ENCODE measurements at regions not wholly inside any gene's neighbourhood (a gene's known extent, or its start where the extent isn't known, plus 50 kb on each side); places are given as distances from the start of the nearest gene placed in this dataset.

DNA sequence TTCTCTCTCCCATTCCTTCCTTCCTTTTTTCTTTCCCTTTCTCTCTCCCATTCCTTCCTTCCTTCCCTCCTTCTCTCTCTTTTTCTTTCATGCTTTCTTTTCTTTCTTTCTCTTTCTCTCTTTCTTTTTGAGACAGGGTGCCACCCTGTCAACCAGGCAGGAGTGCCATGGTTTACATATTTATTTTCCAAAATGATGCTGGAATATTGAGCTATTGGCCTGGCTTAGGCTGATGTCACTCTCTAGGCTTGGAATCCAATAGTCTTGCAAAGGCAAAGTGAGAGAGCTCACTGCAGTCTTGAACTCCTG is 159.1 kb downstream of the BAMBI start:
- no peak for FAIRE-seq
- no peaks in the 10 kb centered on the region for H3K79me2 ChIP-seq (ENCODE audit: control insufficient read depth, insufficient read depth, low read length)
- no peak for TF ChIP-seq TAF9B (IDR thresholded peaks at IDR 0.05; ENCODE audit: partially characterized antibody)
- TF ChIP-seq DMBX1 (CRISPR knock-in tag; IDR thresholded peaks at IDR 0.05; ENCODE audit: borderline replicate concordance): no peak
- TF ChIP-seq, protein P1, sequence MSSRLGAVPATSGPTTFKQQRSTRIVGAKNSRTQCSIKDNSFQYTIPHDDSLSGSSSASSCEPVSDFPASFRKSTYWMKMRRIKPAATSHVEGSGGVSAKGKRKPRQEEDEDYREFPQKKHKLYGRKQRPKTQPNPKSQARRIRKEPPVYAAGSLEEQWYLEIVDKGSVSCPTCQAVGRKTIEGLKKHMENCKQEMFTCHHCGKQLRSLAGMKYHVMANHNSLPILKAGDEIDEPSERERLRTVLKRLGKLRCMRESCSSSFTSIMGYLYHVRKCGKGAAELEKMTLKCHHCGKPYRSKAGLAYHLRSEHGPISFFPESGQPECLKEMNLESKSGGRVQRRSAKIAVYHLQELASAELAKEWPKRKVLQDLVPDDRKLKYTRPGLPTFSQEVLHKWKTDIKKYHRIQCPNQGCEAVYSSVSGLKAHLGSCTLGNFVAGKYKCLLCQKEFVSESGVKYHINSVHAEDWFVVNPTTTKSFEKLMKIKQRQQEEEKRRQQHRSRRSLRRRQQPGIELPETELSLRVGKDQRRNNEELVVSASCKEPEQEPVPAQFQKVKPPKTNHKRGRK (tag; IDR thresholded peaks at IDR 0.05): peak; percentile 99
- TF ChIP-seq SMARCB1 (IDR thresholded peaks at IDR 0.05; ENCODE audit: insufficient read length, low read depth): no peak
- TF ChIP-seq, protein P2, sequence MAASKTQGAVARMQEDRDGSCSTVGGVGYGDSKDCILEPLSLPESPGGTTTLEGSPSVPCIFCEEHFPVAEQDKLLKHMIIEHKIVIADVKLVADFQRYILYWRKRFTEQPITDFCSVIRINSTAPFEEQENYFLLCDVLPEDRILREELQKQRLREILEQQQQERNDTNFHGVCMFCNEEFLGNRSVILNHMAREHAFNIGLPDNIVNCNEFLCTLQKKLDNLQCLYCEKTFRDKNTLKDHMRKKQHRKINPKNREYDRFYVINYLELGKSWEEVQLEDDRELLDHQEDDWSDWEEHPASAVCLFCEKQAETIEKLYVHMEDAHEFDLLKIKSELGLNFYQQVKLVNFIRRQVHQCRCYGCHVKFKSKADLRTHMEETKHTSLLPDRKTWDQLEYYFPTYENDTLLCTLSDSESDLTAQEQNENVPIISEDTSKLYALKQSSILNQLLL (CRISPR knock-in tag; IDR thresholded peaks at IDR 0.05; ENCODE audit: borderline replicate concordance): no peak
- no peak for TF ChIP-seq ADNP (tag; IDR thresholded peaks at IDR 0.05)
- TF ChIP-seq LARP7 (IDR thresholded peaks at IDR 0.05): no peak
- TF ChIP-seq ZNF76 (CRISPR knock-in tag; IDR thresholded peaks at IDR 0.05; ENCODE audit: borderline replicate concordance): no peak
- peaks cover 4 to 44% of the 10 kb centered on the region in 2 experiments for H3K4me1 ChIP-seq (replicated peaks in 1 of 2; ENCODE audit: control insufficient read depth in 2 of 2, insufficient read depth in 2 of 2, low read length in 2 of 2)
- H3K4me2 ChIP-seq (ENCODE audit: insufficient read depth, low read length): no peak overlapping the region
- H3K9me3 ChIP-seq (replicated peaks; ENCODE audit: control insufficient read depth, insufficient read depth, low read depth, low read length): peaks cover 2% of the 10 kb centered on the region
- BruUV-seq (replicated peaks): no TSS peak
- intact Hi-C loops (cut with micrococcal nuclease) (no loop called here), in situ Hi-C loops (cut with MboI) (no loop called here)
- DNase-seq (ENCODE audit: extremely low read depth in 1 of 4, low spot score in 3 of 4): no peak
- POLR2A ChIA-PET: no interaction called here
- CTCF ChIA-PET (ENCODE audit: low intra/inter-chr PET ratio): interaction anchor here (0.7 kb wide), 1 partner anchor 47 kb away, joined by 5 read pairs; no protein-coding TSS in a partner anchor
- ATAC-seq: no peak
- H3K4me3 ChIP-seq: no peak overlapping the region
- no peak overlapping the region for H2AFZ ChIP-seq (ENCODE audit: low read depth, low read length)
- H4K20me1 ChIP-seq (replicated peaks; ENCODE audit: control insufficient read depth, insufficient read depth, low read length): no peaks in the 10 kb centered on the region
- no peak overlapping the region for H3K9ac ChIP-seq (ENCODE audit: insufficient read depth in 1 of 2, low read depth in 2 of 2, low read length in 2 of 2)
- H3K36me3 ChIP-seq (ENCODE audit: control insufficient read depth, insufficient read depth, low read length): no peaks in the 10 kb centered on the region
- H3K9me1 ChIP-seq (ENCODE audit: control insufficient read depth, insufficient read depth, low read length): no peaks in the 10 kb centered on the region
- no peak overlapping the region for H3K27ac ChIP-seq (ENCODE audit: extremely low read depth, low read depth, low read length)
- H3K27me3 ChIP-seq (ENCODE audit: control insufficient read depth in 2 of 2, insufficient read depth in 2 of 2, low read length in 2 of 2): no peaks in the 10 kb centered on the region
